Upper lobe of left lung (tissue), 4 donors: ENCODE measurements at regions not wholly inside any gene's neighbourhood (a gene's known extent, or its start where the extent isn't known, plus 50 kb on each side); places are given as distances from the start of the nearest gene placed in this dataset.

Experiments
- CTCF ChIP-seq, 6 experiments: fragments of 450-650 bp in 4 of 6; fragments of 200-600 bp in 2 of 6; sonication (generic) in 2 of 6; IDR thresholded peaks; one replicate each; pipeline ENCODE4 v1.5.1; 2016 to 2019; ENCODE audit warnings: antibody characterized with exemption in 6 of 6
- EP300 ChIP-seq, 4 donors: sonication (generic); formaldehyde crosslinking; IDR thresholded peaks; one replicate each; pipeline ENCODE4 v1.5.1; 2017; ENCODE audit warnings: antibody characterized with exemption in 4 of 4, control low read depth in 2 of 4
- POLR2A ChIP-seq, 4 donors: fragments of 450-650 bp; IDR thresholded peaks; one replicate each; pipeline ENCODE4 v1.5.1; 2016 to 2017; ENCODE audit warnings: antibody characterized with exemption in 4 of 4, mild to moderate bottlenecking in 2 of 4
- POLR2AphosphoS5 ChIP-seq, 2 donors: sonication (generic); formaldehyde crosslinking; IDR thresholded peaks; one replicate each; pipeline ENCODE4 v1.5.1; 2017; ENCODE audit warnings: antibody characterized with exemption in 2 of 2

- TF ChIP-seq POLR2A (IDR thresholded peaks at IDR 0.05) (no peak), CTCF (IDR thresholded peaks at IDR 0.05) (no peak), EP300 (IDR thresholded peaks at IDR 0.05) (no peak), POLR2AphosphoS5 (IDR thresholded peaks at IDR 0.05) (no peak)
These were observed 107.1 kb upstream of the TOP3B start for GRCh38 chr22:22089459-22090308.
